Trophoblast cell (in vitro differentiated cells and primary cell): ENCODE measurements at regions not wholly inside any gene's neighbourhood (a gene's known extent, or its start where the extent isn't known, plus 50 kb on each side); places are given as distances from the start of the nearest gene placed in this dataset.

Experiments used
- DNase-seq, 2 donors: peaks; one replicate each; pipeline ENCODE4 v3.0.0-alpha.2; 2016
- H2AFZ ChIP-seq: 2 replicates; pipeline ENCODE4 v1.6.1; 2013; ENCODE audit warnings: low read length, moderate library complexity, mild to moderate bottlenecking; ENCODE audit not compliant: insufficient read depth, poor library complexity
- H2AK5ac ChIP-seq: 2 replicates; pipeline ENCODE4 v1.6.1; 2013; ENCODE audit warnings: mild to moderate bottlenecking, low read length
- H2BK120ac ChIP-seq: 2 replicates; pipeline ENCODE4 v1.6.1; 2013; ENCODE audit warnings: low read length, mild to moderate bottlenecking, moderate library complexity; ENCODE audit not compliant: insufficient read depth, poor library complexity
- H2BK12ac ChIP-seq: 2 replicates; pipeline ENCODE4 v1.6.1; 2013; ENCODE audit warnings: mild to moderate bottlenecking, low read length, moderate library complexity
- H2BK5ac ChIP-seq: 2 replicates; pipeline ENCODE4 v1.6.1; 2013; ENCODE audit warnings: low read length, low read depth, moderate library complexity, mild to moderate bottlenecking; ENCODE audit not compliant: poor library complexity
- H3K14ac ChIP-seq: 2 replicates; pipeline ENCODE4 v1.6.1; 2013; ENCODE audit warnings: mild to moderate bottlenecking, low read length
- H3K18ac ChIP-seq: 2 replicates; pipeline ENCODE4 v1.6.1; 2013; ENCODE audit warnings: mild to moderate bottlenecking, low read length
- H3K23ac ChIP-seq: 2 replicates; pipeline ENCODE4 v1.6.1; 2013; ENCODE audit warnings: low read length
- H3K27ac ChIP-seq: 2 replicates; pipeline ENCODE4 v1.5.1; 2013; ENCODE audit warnings: low read depth, mild to moderate bottlenecking, inconsistent platforms, low read length, moderate library complexity
- H3K27me3 ChIP-seq: 2 replicates; pipeline ENCODE4 v1.6.1; 2013; ENCODE audit warnings: inconsistent platforms, mild to moderate bottlenecking, low read length, moderate library complexity; ENCODE audit not compliant: insufficient read depth
- H3K36me3 ChIP-seq, 2 experiments: 1 replicate in 1 of 2; 2 replicates in 1 of 2; pipeline ENCODE4 v1.6.1; 2013; ENCODE audit warnings: low read length in 2 of 2, mild to moderate bottlenecking in 2 of 2, moderate library complexity in 1 of 2; ENCODE audit not compliant: insufficient read depth in 2 of 2, control insufficient read depth in 1 of 2
- H3K4ac ChIP-seq: 2 replicates; pipeline ENCODE4 v1.6.1; 2013; ENCODE audit warnings: low read depth, mild to moderate bottlenecking, low read length, moderate library complexity
- H3K4me1 ChIP-seq, 2 experiments: 1 replicate in 1 of 2; 2 replicates in 1 of 2; pipeline ENCODE4 v1.6.1; 2013; ENCODE audit warnings: low read length in 2 of 2, mild to moderate bottlenecking in 2 of 2, moderate library complexity in 1 of 2; ENCODE audit not compliant: insufficient read depth in 2 of 2, control insufficient read depth in 1 of 2
- H3K4me2 ChIP-seq: 2 replicates; pipeline ENCODE4 v1.6.1; 2013; ENCODE audit warnings: inconsistent platforms, mild to moderate bottlenecking, low read length, moderate library complexity
- H3K4me3 ChIP-seq: 2 replicates; pipeline ENCODE4 v1.5.1; 2013; ENCODE audit warnings: mild to moderate bottlenecking, low read depth, low read length, inconsistent platforms
- H3K79me1 ChIP-seq: one replicate; pipeline ENCODE4 v1.6.1; 2013; ENCODE audit warnings: low read length
- H3K79me2 ChIP-seq: 2 replicates; pipeline ENCODE4 v1.6.1; 2013; ENCODE audit warnings: low read length, mild to moderate bottlenecking; ENCODE audit not compliant: control insufficient read depth, insufficient read depth, poor library complexity
- H3K9ac ChIP-seq: 2 replicates; pipeline ENCODE4 v1.6.1; 2013; ENCODE audit warnings: mild to moderate bottlenecking, low read length
- H3K9me3 ChIP-seq: 2 replicates; pipeline ENCODE4 v1.6.1; 2013; ENCODE audit warnings: low read depth, mild to moderate bottlenecking, control low read depth, inconsistent platforms, low read length; ENCODE audit not compliant: insufficient read depth
- H4K12ac ChIP-seq: 2 replicates; pipeline ENCODE4 v1.6.1; 2013; ENCODE audit warnings: low read depth, mild to moderate bottlenecking, low read length, moderate library complexity
- H4K8ac ChIP-seq: 2 replicates; pipeline ENCODE4 v1.6.1; 2013; ENCODE audit warnings: low read depth, mild to moderate bottlenecking, low read length, moderate library complexity
- H4K91ac ChIP-seq: one replicate; pipeline ENCODE4 v1.6.1; 2013; ENCODE audit warnings: low read depth, mild to moderate bottlenecking, low read length, moderate library complexity
- WGBS: extraction: QIAGEN DNeasy Blood & Tissue Kit; methylation state at CpG from one replicate; pipeline ENCODE4 v1.1.7; 2013; ENCODE audit warnings: missing lambda C conversion rate; ENCODE audit not compliant: insufficient read length, insufficient coverage; ENCODE audit errors: extremely low coverage; 5-methylcytosine and 5-hydroxymethylcytosine counted together

GRCh38 chr14:38098074-38098836 lies 109.4 kb upstream of the SSTR1 start:
- H3K27me3 ChIP-seq: no peaks in the 10 kb centered on the region
- no peaks in the 10 kb centered on the region for H3K9me3 ChIP-seq
- H2BK12ac ChIP-seq: no peak overlapping the region
- no peak overlapping the region for H3K18ac ChIP-seq
- H2AFZ ChIP-seq: no peak overlapping the region
- H3K79me1 ChIP-seq: no peaks in the 10 kb centered on the region
- H3K23ac ChIP-seq: no peak overlapping the region
- H4K12ac ChIP-seq: no peak overlapping the region
- H3K4me1 ChIP-seq: no peaks in the 10 kb centered on the region
- no peak overlapping the region for H3K4me3 ChIP-seq
- H3K4me2 ChIP-seq: no peak overlapping the region
- no peak overlapping the region for H2BK120ac ChIP-seq
- DNase-seq: peak; percentile 6 to 41
- no peak overlapping the region for H4K8ac ChIP-seq
- H2AK5ac ChIP-seq: no peak overlapping the region
- no peaks in the 10 kb centered on the region for H3K79me2 ChIP-seq
- no peak overlapping the region for H2BK5ac ChIP-seq
- WGBS: no CpG with 5 or more reads among the region's 4 CpGs
- no peak overlapping the region for H3K4ac ChIP-seq
- H3K9ac ChIP-seq: no peak overlapping the region
- no peak overlapping the region for H3K27ac ChIP-seq
- H4K91ac ChIP-seq: no peak overlapping the region
- no peaks in the 10 kb centered on the region for H3K36me3 ChIP-seq
- H3K14ac ChIP-seq: no peak overlapping the region

GRCh38 chr14:38101679-38102078 lies 106.0 kb upstream of the SSTR1 start:
- H2BK5ac ChIP-seq: no peak overlapping the region
- no peak overlapping the region for H3K27ac ChIP-seq
- H3K27me3 ChIP-seq: no peaks in the 10 kb centered on the region
- H4K12ac ChIP-seq: no peak overlapping the region
- no peaks in the 10 kb centered on the region for H3K36me3 ChIP-seq
- no peak overlapping the region for H2AFZ ChIP-seq
- H3K9ac ChIP-seq: no peak overlapping the region
- H2AK5ac ChIP-seq: no peak overlapping the region
- no peak overlapping the region for H2BK120ac ChIP-seq
- H3K18ac ChIP-seq: no peak overlapping the region
- no peak for DNase-seq
- no peak overlapping the region for H3K4me2 ChIP-seq
- no peak overlapping the region for H3K4ac ChIP-seq
- no peaks in the 10 kb centered on the region for H3K9me3 ChIP-seq
- no peaks in the 10 kb centered on the region for H3K79me1 ChIP-seq
- H3K23ac ChIP-seq: no peak overlapping the region
- H2BK12ac ChIP-seq: no peak overlapping the region
- H4K8ac ChIP-seq: no peak overlapping the region
- no peaks in the 10 kb centered on the region for H3K4me1 ChIP-seq
- H4K91ac ChIP-seq: no peak overlapping the region
- WGBS: no CpG with 5 or more reads among the region's 1 CpG
- no peak overlapping the region for H3K4me3 ChIP-seq
- H3K79me2 ChIP-seq: no peaks in the 10 kb centered on the region
- no peak overlapping the region for H3K14ac ChIP-seq

GRCh38 chr14:38103542-38104225 lies 104.0 kb upstream of the SSTR1 start:
- Histone ChIP-seq H3K79me1 (no peaks in the 10 kb centered on the region), H3K79me2 (no peaks in the 10 kb centered on the region)

GRCh38 chr14:38105106-38105702 lies 102.5 kb upstream of the SSTR1 start:
- Histone ChIP-seq H3K27me3 (no peaks in the 10 kb centered on the region), H3K14ac (no peak overlapping the region), H3K4me3 (no peak overlapping the region), H4K12ac (no peak overlapping the region), H3K23ac (no peak overlapping the region), H3K79me1 (no peaks in the 10 kb centered on the region), H3K27ac (no peak overlapping the region), H3K4ac (no peak overlapping the region), H3K36me3 (no peaks in the 10 kb centered on the region), H4K8ac (no peak overlapping the region), H3K9ac (no peak overlapping the region), H2BK12ac (no peak overlapping the region), H3K4me1 (no peaks in the 10 kb centered on the region), H2AK5ac (no peak overlapping the region), H4K91ac (no peak overlapping the region), H3K79me2 (no peaks in the 10 kb centered on the region), H3K4me2 (no peak overlapping the region), H2BK5ac (no peak overlapping the region), H3K9me3 (no peaks in the 10 kb centered on the region), H2BK120ac (no peak overlapping the region), H2AFZ (no peak overlapping the region), H3K18ac (no peak overlapping the region)
- peak; percentile 7 to 67 for DNase-seq
- WGBS: no CpG with 5 or more reads among the region's 9 CpGs

More at GRCh38 chr14:38103542-38104225, 104.0 kb upstream of the SSTR1 start:
- Histone ChIP-seq H2BK5ac (no peak overlapping the region), H3K4ac (no peak overlapping the region), H3K36me3 (no peaks in the 10 kb centered on the region), H3K23ac (no peak overlapping the region), H3K14ac (no peak overlapping the region), H2BK120ac (no peak overlapping the region), H3K9ac (no peak overlapping the region), H3K27ac (no peak overlapping the region), H3K18ac (no peak overlapping the region), H4K12ac (no peak overlapping the region), H3K4me3 (no peak overlapping the region), H4K91ac (no peak overlapping the region), H4K8ac (no peak overlapping the region), H3K27me3 (no peaks in the 10 kb centered on the region), H2AK5ac (no peak overlapping the region), H2AFZ (no peak overlapping the region), H2BK12ac (no peak overlapping the region), H3K9me3 (no peaks in the 10 kb centered on the region), H3K4me1 (no peaks in the 10 kb centered on the region), H3K4me2 (no peak overlapping the region)
- DNase-seq: no peak
- WGBS: no CpG with 5 or more reads among the region's 6 CpGs
